Mesodermal cell (in vitro differentiated cells): ENCODE measurements at regions not wholly inside any gene's neighbourhood (a gene's known extent, or its start where the extent isn't known, plus 50 kb on each side); places are given as distances from the start of the nearest gene placed in this dataset.
"Not testable (repeated sequence)": the region's sequence is repeated elsewhere in the genome, so short reads cannot be mapped to it uniquely, and the experiment has no call there.

Experiments used
- H3K27ac ChIP-seq: 2 replicates; pipeline ENCODE4 v1.7.0; 2013; ENCODE audit warnings: mild to moderate bottlenecking, low read depth, low read length, moderate library complexity; ENCODE audit not compliant: severe bottlenecking
- H3K36me3 ChIP-seq: 2 replicates; pipeline ENCODE4 v1.7.1; 2013; ENCODE audit warnings: mild to moderate bottlenecking, low read length, moderate library complexity; ENCODE audit not compliant: control insufficient read depth, insufficient read depth
- H3K4me1 ChIP-seq: one replicate; pipeline ENCODE4 v1.7.1; 2013; ENCODE audit warnings: mild to moderate bottlenecking, low read length; ENCODE audit not compliant: insufficient read depth, control insufficient read depth, poor library complexity, severe bottlenecking
- H3K4me3 ChIP-seq: 2 replicates; pipeline ENCODE4 v1.7.0; 2013; ENCODE audit warnings: low read length, control low read depth, mild to moderate bottlenecking; ENCODE audit not compliant: insufficient read depth, poor library complexity, severe bottlenecking; ENCODE audit errors: extremely low read depth
- H3K9me3 ChIP-seq: 2 replicates; pipeline ENCODE4 v1.7.1; 2013; ENCODE audit warnings: mild to moderate bottlenecking, low read length, moderate library complexity; ENCODE audit not compliant: control insufficient read depth
- WGBS, 2 experiments: methylation state at CpG; one replicate each; pipeline ENCODE4 v1.1.5; 2013; ENCODE audit warnings: missing lambda C conversion rate in 2 of 2; ENCODE audit not compliant: insufficient coverage in 2 of 2; 5-methylcytosine and 5-hydroxymethylcytosine counted together

DNA sequence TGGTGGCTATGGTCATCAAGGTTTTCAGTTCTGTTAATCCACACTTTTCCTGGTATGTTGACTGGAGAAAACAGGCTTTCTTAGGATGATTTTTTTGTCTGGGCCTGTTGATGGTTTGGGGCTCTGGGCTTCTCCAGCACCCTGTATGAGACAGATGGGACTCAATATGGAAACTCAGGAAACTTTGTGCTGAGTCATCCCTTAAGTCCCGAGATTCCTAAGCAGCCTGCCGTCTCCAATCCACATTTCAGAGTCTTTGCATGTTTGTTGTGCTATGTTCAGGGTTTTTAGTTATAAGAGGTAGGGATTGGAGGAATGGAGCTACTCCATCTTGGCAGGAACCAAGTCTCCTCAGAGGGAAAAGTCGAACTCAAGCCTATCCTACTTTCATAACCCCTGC is 253.3 kb upstream of the FOXF1 start:
- WGBS, 2 experiments: 96 to 100% methylated on average over 3 of the region's 3 CpGs
- Histone ChIP-seq H3K36me3 (no peaks in the 10 kb centered on the region), H3K27ac (no peak overlapping the region), H3K4me1 (no peaks in the 10 kb centered on the region), H3K9me3 (no peaks in the 10 kb centered on the region), H3K4me3 (no peak overlapping the region)

DNA sequence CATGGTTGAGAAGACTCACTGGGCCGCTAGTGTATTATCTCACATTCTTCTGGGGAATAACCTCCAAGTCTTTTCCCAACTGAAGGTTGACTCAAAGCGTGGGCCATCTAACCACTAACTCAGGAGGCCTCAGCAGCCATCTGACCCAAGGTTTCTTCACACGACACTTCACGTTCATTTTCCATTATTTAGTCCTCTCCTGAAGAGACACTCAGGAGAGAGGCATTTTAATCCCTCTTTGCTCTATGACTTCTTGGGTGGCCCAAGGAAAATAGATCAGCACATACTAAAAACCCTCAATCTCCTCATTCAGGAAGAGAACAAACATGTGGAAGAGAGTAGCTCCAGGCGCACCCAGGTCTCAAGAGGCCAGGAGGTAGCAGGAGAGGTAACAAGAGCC is 252.8 kb upstream of the FOXF1 start:
- Histone ChIP-seq H3K36me3 (no peaks in the 10 kb centered on the region), H3K4me3 (no peak overlapping the region), H3K4me1 (no peaks in the 10 kb centered on the region), H3K27ac (no peak overlapping the region), H3K9me3 (no peaks in the 10 kb centered on the region)
- 93 to 100% methylated on average over 3 of the region's 5 CpGs for WGBS, 2 experiments

DNA sequence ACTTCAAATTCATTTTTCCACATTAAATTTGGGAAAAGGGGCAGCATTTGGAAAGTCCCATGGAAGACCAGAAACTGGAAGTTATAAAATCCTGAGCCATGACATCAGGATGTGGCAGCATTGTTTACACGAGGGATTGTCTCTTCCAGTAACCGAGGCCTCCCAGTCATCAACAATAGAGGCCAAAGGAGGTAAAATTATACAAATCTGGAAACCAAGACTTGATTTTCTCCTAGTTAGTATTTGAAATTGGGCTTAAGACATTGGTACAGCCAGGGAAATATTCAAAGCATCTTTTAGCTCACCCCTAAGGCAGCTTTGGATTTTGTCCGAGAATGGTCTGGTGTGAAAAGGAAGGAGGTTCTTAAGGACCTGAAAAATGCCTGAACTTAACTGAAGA is 251.6 kb upstream of the FOXF1 start:
- Histone ChIP-seq H3K4me3 (no peak overlapping the region), H3K27ac (peak overlapping the region; percentile 57), H3K9me3 (no peaks in the 10 kb centered on the region), H3K4me1 (no peaks in the 10 kb centered on the region), H3K36me3 (no peaks in the 10 kb centered on the region)
- WGBS, 2 experiments: 100% methylated on average over 1 to 3 of the region's 3 CpGs

DNA sequence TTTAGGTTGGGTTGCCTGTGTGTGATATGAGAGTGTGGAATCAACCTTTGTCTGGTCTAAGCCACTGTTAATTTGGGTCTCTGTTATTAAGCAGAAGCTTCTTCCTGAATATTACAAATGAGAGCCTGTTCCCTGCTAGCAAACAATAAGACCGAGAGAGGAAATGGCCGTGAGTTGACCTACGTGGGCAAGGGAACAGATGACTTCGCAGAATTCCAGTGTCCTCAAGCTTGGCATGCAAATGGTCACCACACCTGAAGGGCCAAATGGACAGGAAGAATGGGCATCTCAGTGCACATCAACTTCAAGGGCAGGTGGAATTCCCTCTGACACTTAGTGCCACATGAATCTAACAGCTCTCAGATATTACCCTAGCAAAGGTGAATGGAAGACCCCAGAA is 250.8 kb upstream of the FOXF1 start:
- Histone ChIP-seq H3K4me1 (no peaks in the 10 kb centered on the region), H3K9me3 (no peaks in the 10 kb centered on the region), H3K27ac (no peak overlapping the region), H3K4me3 (no peak overlapping the region), H3K36me3 (no peaks in the 10 kb centered on the region)
- WGBS, 2 experiments: 90 to 95% methylated on average over 4 of the region's 4 CpGs

DNA sequence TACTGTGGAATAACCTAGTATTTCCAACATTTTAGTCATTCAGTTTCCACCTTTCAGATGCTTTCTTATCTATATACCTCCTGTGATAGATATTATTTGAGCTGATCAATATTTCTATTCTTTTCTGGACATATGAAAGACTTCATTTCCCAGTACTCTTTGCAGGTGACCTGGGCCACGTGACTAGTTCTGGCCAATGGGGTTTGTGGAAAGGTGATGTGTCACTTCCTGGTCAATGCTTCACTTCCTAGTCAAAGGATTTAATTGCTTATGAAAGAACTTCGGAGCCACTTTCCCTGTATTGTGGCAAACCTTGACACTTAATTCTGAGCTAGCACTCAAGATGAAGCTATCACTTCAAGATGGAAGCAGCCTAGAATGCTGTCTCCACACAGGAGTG is 248.9 kb upstream of the FOXF1 start:
- WGBS, 2 experiments: 100% methylated on average over 1 of the region's 2 CpGs
- H3K9me3 ChIP-seq: no peaks in the 10 kb centered on the region
- H3K27ac ChIP-seq: no peak overlapping the region
- H3K4me3 ChIP-seq: no peak overlapping the region
- no peaks in the 10 kb centered on the region for H3K4me1 ChIP-seq
- no peaks in the 10 kb centered on the region for H3K36me3 ChIP-seq

DNA sequence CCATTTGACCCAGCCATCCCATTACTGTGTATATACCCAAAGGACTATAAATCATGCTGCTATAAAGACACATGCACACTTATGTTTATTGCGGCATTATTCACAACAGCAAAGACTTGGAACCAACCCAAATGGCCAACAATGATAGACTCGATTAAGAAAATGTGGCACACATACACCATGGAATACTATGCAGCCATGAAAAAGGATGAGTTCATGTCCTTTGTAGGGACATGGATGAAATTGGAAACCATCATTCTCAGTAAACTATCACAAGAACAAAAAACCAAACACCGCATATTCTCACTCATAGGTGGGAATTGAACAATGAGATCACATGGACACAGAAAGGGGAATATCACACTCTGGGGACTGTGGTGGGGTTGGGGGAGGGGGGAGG is 242.7 kb upstream of the FOXF1 start:
- not testable (repeated sequence) for H3K4me3 ChIP-seq, H3K36me3 ChIP-seq, H3K27ac ChIP-seq, H3K4me1 ChIP-seq, H3K9me3 ChIP-seq
- WGBS, 2 experiments: 86 to 100% methylated on average over 1 of the region's 3 CpGs

DNA sequence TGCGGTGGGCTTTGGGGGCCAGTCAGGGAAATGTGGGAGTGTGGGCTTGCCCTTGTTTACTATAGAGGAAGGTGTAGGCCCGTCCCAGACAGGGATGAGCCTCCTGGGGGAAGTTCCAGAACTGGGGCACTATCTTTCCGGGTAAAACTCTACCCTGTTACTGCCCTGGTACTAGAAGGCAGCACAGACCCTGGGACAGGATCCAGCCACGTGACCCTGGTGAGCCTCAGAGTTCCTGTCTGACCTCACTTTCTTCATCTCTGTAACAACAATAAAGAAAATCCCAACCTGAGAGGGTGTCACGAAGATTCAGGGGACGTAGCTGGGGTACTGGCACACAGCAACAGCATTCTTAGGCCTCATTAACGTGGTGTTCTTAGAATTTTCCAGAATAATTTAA is 239.6 kb upstream of the FOXF1 start:
- H3K27ac ChIP-seq: no peak overlapping the region
- H3K9me3 ChIP-seq: no peaks in the 10 kb centered on the region
- H3K36me3 ChIP-seq: no peaks in the 10 kb centered on the region
- H3K4me3 ChIP-seq: no peak overlapping the region
- 68 to 94% methylated on average over 4 of the region's 7 CpGs for whole genome bisulfite sequencing, 2 experiments
- H3K4me1 ChIP-seq: no peaks in the 10 kb centered on the region

DNA sequence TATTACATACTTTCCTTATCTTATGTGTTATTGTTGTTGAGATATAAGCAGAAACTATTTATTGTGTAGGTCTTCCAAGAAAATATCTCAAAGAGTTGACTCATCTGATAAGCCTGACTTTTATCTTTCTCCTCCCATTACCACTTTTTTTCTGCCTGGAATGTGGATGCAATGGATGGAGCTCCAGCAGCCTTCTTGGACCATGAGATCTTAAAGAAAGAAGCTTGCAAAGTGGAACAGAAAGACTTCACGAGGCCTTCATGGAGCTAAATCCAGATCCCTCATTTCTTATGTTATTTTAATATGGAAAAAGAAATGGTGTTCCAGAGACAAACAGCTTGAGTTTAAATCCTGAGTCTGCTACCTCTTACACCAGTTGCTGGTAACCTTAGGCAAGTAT is 237.6 kb upstream of the FOXF1 start:
- no peak overlapping the region for H3K27ac ChIP-seq
- H3K4me1 ChIP-seq: no peaks in the 10 kb centered on the region
- no peaks in the 10 kb centered on the region for H3K9me3 ChIP-seq
- H3K4me3 ChIP-seq: no peak overlapping the region
- WGBS, 2 experiments: no CpG with 5 or more reads among the region's 1 CpG
- no peaks in the 10 kb centered on the region for H3K36me3 ChIP-seq

DNA sequence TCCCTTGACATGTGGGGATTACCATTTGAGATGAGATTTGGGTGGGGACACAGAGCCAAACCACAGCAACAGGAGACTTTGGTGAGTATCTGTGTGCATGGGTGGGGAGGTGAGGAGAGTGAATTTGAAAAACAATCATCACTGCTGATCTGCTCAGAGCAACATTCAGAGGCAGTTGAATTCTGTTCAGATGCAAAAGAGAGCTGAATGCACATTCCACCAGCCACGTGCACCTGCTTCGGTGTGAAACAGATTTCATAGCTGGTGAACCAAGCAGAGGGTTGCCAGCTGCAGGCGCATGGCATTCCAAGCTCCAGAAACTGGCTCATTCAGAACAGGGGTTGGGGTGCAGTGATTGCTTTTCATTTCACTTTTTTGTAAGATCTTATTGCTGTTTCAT is 233.1 kb upstream of the FOXF1 start:
- Histone ChIP-seq H3K9me3 (no peaks in the 10 kb centered on the region), H3K36me3 (no peaks in the 10 kb centered on the region), H3K27ac (no peak overlapping the region), H3K4me3 (no peak overlapping the region), H3K4me1 (no peaks in the 10 kb centered on the region)
- WGBS, 2 experiments: 54 to 56% methylated on average over 3 of the region's 3 CpGs

DNA sequence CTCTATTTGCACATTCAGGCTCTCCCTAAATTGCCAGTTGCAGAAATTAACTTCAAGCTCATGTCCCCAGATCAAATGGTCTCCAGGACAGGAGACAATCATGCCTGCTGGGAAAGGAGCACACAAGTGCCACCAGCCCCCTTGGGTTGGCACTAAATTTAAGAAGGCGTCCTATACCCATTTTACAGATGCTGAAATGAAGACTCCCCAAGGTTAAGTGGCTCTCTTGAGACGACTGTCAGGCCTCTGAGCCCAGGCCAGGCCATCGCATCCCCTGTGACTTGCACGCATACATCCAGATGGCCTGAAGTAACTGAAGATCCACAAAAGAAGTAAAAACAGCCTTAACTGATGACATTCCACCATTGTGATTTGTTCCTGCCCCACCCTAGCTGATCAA is 232.5 kb upstream of the FOXF1 start:
- not testable (repeated sequence) for H3K36me3 ChIP-seq, H3K9me3 ChIP-seq, H3K27ac ChIP-seq, H3K4me3 ChIP-seq, H3K4me1 ChIP-seq
- WGBS, 2 experiments: 86 to 93% methylated on average over 2 to 3 of the region's 4 CpGs

DNA sequence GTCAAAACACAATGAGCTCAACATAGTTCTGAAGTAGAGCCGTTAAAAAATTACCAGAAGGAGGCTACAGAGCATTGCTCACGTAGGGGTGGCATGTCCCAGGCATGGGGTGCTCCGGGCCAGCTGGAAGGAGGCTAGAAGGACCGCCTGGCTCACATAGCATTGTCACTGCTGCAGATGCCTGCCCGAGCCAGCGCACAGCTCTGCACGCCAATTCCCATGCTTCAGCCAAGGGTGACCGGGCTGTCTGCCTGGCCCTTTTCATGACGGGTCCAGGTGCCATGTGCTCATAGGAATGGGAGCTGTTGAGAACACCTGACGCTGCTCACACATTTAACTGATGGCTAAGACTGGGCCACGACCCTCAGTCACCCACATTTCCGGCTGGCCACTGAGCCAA is 228.9 kb upstream of the FOXF1 start:
- H3K4me3 ChIP-seq: no peak overlapping the region
- peaks cover 3% of the 10 kb centered on the region for H3K4me1 ChIP-seq
- 84 to 87% methylated on average over 12 of the region's 12 CpGs for WGBS, 2 experiments
- no peak overlapping the region for H3K27ac ChIP-seq
- H3K9me3 ChIP-seq: no peaks in the 10 kb centered on the region
- no peaks in the 10 kb centered on the region for H3K36me3 ChIP-seq

DNA sequence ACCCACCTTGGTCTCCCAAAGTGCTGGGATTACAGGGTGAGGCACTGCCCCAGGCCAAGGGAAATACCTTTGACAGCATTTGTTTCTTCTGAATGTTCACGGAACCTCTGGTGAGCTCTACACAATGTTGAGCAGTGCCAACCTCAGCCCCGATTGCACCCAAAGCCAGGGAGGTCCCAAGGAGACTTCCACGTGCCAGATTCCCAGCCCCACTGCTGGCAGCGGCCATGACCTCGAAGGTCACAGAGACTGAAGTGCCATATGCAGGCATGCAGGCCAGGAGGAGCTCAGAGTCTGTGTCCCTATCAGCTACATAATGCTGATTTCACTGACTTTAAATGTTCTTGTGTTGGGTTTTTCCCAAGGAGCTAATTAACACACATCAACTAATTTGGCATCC is 226.4 kb upstream of the FOXF1 start:
- 87 to 88% methylated on average over 5 of the region's 5 CpGs for WGBS, 2 experiments
- Histone ChIP-seq H3K27ac (no peak overlapping the region), H3K36me3 (no peaks in the 10 kb centered on the region), H3K4me3 (no peak overlapping the region), H3K9me3 (no peaks in the 10 kb centered on the region), H3K4me1 (peaks cover 24% of the 10 kb centered on the region)
